ENCODE measurements at regions not wholly inside any gene's neighbourhood (a gene's known extent, or its start where the extent isn't known, plus 50 kb on each side); places are given as distances from the start of the nearest gene placed in this dataset.

DNA sequence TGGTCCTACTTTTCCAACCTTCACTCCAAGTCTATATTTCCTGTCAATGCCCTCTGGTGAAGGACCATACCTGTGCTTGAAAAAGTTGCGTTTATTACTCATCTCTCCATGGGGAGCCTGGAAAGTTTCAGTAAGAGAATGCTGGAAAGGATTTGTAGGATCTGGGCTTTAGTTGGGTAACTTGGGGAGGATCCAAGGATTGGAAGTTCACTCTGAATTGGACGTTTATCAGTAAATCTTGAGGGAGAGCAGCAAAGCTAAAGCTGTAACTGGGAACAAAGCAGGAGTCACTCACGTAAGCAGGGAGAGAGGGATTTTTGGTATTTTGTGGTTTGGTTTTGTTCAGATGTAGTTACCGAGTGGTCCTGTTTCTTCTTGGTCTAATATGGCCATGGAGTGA lies 51.4 kb upstream of the NPVF start:
- no peak for DNase-seq

DNA sequence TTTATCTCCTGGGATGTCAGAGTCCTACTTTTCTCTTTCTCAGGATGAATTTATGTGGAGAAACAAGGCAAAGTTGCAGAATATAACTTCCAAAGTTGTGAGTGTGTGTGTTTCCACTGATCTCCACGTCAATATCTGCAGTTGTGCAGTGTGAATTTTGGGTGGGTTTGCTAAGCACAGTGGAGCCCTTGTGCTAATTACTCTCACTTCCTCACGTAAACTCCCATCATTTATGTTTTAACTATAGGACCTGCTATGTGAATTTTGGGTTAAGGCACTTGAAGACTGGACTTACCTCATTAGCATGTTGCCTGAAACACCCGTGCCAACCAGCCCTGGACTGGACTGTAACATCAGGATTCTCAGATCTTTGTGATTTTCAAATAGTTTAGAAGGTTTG lies 51.9 kb upstream of the NPVF start:
- no peak for DNase-seq

DNA sequence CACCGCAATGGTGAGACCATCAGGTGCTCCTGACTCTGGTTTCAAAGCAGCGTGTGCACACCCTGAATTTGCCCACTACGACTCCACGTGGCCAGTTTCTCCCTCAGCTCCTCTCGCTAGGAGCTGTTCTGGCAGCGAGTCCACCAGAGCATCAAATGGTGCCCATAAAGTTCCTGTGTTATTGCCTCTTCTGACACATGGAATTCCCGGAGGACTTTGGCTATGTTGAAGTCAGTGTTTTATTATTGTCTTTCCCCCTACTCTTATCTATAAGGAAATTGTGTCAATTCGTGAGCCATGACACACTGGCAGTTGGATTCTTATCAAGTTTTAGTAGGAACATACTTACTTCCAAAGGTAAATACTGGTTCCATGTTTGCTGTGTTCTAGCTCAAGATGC lies 53.9 kb upstream of the NPVF start:
- DNase-seq: no peak

DNA sequence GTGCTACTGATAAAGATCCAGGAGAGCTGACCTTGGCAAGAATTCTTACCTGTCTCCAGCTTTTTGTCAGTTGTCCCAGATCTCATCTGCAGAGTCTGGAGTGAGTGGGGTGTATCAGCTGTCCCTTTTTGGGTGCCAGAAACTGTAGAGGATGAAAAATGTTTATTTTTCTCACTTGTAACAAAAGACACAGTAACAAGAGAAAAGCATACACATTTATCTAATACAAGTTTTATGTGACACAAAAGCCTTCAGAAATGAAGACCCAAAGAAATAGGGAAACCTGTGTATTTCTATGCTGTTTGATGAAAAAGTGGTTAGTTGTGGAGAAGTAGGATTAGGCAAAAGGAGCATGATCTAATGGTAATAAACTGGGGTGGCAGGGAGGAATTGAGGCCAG lies 58.5 kb upstream of the NPVF start:
- no peak for DNase-seq

- DNase-seq: no peak
Observed at GRCh38 chr7:25287291-25287690, 59.0 kb upstream of the NPVF start.

DNA sequence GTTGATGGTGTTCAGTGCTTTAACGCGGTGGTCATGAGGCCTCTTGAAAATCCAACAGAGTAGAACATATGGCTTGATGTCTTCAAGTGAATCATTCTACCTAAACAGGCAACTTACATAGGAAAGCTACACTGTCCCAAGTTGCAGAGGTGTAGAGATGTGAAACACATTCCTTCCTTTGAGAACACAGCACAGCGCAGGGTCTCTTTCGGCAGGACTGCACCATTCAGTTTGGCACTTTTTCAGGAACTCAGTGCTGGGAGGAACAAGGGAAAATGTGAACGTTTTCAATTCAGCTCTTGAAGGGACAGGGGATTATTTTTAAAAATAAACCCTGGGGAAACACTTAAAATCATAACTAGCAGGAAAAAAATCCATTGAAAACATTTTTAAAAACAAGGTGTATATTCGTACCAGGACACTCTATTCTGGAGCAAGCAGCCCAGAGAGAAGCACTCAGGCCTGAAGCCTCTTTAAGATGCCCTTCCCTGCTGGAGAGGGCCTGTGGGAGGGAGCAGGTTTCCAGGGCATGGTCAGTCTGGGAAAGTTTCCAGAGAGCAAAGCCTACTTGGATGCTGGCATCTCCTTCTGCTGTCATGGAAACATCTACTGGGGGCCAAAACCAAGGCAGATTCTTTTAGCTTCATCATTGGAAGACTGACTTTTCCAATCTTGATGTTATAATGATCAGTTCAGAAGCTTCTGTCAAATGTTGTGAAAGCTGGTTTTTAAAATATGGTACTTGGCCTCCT lies 60.4 kb upstream of the NPVF start:
- DNase-seq: no peak

DNA sequence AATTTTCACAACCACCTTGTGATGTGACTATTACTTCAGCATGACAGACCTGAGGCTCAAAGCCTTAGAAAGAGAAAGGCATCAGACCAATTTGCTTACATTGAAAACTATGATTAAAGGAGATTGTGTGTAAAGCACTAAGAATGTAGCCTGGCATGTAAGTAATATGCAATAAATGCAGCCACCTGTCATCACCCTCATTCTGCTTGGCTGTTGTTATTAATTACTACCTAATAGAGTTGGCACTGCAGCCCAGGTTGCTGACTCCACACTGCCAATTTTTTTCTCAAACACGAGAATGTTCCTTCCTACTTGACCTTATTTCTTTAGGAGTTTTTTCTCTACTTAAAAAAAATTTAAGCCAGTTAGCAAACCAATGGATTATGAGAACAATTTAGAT lies 61.2 kb upstream of the NPVF start:
- DNase-seq: no peak

- DNase-seq: no peak
Observed at GRCh38 chr7:25294624-25295023, 66.3 kb upstream of the NPVF start.

DNA sequence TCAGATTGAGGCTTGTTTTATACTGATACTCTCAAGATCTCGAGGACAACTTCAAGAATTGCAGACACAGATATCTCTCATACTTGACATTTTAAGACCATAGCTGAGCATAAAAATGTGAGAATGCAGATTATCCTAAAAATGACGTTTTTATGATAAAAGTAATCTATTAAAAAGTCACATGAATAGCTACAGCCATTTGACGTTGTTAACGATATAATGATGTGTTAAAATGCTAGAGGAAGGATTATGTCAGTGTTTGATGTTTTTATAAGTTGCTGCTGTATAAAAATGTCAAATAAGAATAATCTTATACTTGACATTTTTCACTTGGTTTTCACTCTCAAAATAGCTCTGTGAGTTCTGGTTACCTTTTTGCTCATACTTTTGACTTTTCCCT lies 67.1 kb upstream of the NPVF start:
- DNase-seq: no peak

- DNase-seq: no peak
Observed at GRCh38 chr7:25296086-25296485, 67.8 kb upstream of the NPVF start.

DNA sequence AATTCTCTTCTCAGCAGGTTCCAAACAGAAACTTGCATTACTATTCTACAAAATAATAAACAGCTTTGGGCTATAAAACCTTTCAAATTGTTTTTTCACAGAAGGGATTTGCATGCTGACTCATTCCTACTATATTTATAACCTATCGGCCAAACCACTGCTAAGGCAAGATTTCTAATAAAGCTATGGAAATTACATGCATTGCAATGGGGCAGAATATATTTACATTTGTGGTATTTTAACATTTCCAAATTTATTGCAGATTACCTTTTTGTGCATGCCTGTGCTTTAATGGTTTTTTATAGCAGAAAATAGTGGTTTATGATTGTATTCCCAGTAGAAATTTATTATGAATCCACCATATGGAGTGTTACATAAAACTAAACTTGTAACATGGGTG lies 69.0 kb upstream of the NPVF start:
- DNase-seq: no peak

- DNase-seq: no peak
Observed at GRCh38 chr7:25303281-25304181, 75.2 kb upstream of the NPVF start.

- DNase-seq: no peak
Observed at GRCh38 chr7:25304691-25305090, 76.4 kb upstream of the NPVF start.

GRCh38 chr7:25305831-25306230 lies 77.5 kb upstream of the NPVF start:
- no peak for DNase-seq

DNA sequence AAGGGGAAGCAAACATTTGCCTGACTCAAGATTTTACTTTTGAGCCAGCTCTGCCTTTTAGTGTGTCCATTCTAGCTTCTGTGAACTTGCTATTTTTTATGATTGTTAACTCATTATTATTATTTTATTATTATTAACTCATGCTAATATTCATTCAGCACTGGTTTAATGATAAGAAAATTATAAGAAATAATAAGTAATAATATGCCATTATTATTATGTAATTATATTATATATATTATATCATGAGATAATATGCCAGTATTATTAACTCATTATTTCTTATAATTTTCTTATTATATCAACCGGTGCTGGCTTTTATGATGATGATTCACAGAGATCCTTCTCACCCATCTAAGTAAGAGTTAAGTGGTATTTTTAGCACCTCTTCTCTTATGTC lies 79.3 kb upstream of the NPVF start:
- no peak for DNase-seq

- no peak for DNase-seq
Observed at GRCh38 chr7:25308246-25308645, 80.0 kb upstream of the NPVF start.

DNA sequence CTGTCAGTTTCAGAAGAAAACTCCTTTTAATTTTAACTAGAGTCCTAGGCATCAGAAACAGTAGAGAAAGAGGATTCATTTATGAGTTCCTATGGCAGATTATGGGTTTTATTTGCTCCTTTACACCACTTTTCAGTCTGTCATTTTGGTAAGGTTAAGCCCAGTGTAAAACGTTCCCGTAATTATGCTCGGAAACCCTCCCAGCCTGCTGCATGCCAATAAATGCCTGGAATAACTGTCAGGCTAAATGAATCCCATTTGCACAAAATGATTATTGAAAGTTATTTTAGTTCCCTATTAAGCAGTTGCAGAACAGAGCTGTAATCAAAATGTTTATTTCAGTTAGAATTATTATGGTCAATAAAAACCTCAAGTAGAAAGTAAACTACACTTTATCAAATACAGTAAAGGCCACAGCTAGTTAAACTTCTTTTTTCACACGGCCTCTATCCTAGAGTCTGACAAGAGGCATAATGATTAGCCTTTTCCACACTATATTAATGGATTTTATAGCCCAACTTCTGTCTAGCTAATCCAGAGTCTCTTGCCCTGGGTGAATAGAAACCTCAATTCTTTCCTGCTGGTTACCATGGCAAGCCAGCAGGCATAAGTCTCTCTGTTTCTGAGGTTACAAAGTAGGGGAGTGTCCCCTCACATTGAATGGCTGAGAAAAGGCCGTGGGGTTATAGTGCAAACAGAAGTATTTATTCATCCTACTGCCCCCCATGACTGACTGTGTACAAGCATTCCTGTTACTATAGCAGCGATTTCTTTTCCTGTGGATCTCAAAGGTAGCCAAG lies 80.8 kb upstream of the NPVF start:
- no peak for DNase-seq

DNA sequence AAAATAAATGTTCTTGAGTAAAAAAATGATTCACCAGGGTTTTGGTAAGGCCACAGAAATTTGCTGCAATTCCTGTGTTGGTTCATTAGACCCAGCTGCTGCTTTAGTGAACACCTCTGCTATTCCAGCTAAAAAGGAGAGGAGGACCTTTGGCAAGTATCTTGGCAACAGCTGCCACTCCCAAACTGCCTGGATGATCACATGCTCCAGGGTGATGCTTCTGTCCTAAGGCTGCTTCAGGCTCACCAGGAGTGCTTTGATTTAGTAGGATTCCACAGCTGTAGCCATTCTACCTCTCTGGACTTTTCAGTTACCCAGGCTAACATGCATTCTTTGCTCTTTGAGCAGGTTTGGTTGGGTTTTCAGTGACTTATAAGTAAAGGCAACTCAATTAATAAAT lies 82.6 kb upstream of the NPVF start:
- no peak for DNase-seq

GRCh38 chr7:25311346-25311745 lies 83.1 kb upstream of the NPVF start:
- no peak for DNase-seq

- no peak for DNase-seq
Observed at GRCh38 chr7:25312968-25313367, 84.7 kb upstream of the NPVF start.

DNA sequence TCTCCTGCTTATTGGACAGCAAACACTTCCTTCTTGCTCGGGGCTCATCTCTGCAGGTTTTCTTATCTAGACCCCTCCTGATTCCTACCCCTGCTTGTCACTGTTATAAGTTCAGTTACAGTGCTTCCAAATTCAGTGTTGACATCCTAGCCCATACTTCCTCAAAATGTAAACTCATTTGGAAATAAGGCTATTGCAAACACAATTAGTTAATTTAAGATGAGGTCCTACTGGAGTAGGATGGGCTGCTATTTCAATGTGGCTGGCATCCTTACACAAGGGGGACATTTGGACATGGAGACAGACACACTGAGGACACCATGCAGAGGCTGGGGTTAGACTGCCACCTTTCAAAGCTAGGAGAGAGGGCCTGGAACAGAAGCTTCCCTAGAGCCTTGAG lies 85.2 kb upstream of the NPVF start:
- DNase-seq: no peak

DNA sequence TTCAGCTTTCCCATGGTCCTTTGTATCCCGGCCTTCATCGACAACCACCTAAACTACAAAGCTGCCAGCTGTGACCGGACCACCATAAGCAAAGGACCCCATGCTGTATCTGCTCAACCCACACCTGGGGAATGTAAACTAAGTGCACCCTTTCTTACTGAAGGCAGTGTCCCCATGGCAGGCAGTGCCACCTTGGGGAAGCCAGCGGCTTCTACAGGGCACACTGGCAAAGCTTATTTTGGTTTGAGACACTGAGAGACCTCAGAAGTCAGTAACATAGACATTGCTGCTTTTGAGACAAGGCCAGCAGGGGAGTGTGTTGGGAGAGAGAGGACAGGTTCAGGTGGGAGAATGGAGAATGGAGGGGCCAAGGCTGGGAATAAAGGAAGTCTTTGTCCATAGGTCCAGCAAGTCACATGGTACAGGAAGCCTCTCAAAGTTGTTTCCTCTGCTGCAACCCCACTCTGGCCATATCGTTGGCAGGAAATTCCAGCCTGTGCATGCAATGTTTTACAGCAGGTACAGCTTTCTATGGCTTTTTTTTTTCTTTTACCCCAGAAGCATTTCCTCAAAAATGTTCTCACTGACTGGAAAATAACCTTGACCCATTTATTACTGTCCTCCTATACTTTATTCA lies 85.9 kb upstream of the NPVF start:
- DNase-seq: no peak

GRCh38 chr7:25314731-25315267 lies 86.5 kb upstream of the NPVF start:
- no peak for DNase-seq
